Astrocyte of the cerebellum (primary cell): ENCODE measurements at regions not wholly inside any gene's neighbourhood (a gene's known extent, or its start where the extent isn't known, plus 50 kb on each side); places are given as distances from the start of the nearest gene placed in this dataset.
A peak's percentile ranks its signal among the peaks of the same experiment; 100 is the strongest.

Source experiments
- DNase-seq: peaks from one replicate; pipeline ENCODE4 v3.0.0-alpha.2; 2011; ENCODE audit warnings: low read depth
- H3K4me3 ChIP-seq: 2 replicates; pipeline ENCODE4 v1.5.1; 2011; ENCODE audit warnings: mild to moderate bottlenecking, low read depth, low read length, moderate library complexity
- CTCF ChIP-seq: IDR thresholded peaks from 2 replicates; pipeline ENCODE4 v1.5.1; 2012; ENCODE audit warnings: low read length, low read depth, moderate library complexity, mild to moderate bottlenecking; ENCODE audit errors: missing control alignments
- in situ Hi-C: cut with HindIII; loops from 2 replicates; pipeline ENCODE4 v1.10.0; 2017; ENCODE audit warnings: low sequenced_read_pairs

- DNase-seq: peak; percentile 26
- H3K4me3 ChIP-seq: no peak overlapping the region
- no peak for TF ChIP-seq CTCF
- in situ Hi-C loops: no loop called here
These were observed 211.9 kb downstream of the RBM43 start for GRCh38 chr2:151049746-151050145.

DNA sequence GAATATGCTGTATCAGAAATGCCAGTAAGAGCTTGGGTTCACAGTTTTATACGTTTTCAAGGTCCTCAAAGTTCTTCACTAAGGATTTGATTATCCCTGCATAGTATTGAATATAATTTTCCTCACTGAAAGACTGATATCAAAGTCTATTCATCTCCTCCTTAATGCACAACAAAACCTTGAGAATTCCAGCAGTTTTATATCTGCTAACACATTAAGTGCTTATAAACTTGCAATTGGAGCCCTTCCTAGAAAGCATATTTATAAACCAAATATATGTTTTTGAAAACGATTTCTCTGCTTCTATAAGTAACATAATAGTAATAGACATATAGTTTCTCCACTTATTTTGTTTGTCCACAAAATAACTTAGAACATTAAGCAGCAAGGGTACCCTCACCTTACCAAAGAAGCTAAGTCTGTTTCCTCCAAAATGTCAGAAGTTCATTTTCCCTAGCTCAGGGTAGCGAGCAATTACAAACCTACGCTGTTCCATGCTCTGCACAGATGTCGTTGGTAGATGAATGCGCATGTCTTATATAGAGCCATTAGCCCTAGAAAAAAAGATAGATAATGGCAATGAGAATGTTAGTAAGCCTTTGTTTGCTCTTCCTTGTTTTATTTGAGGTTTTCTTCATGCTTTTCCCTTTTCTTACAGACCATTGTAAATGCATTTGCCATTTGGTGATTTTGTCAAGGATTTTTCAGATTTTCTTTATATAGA lies 213.2 kb downstream of the RBM43 start:
- DNase-seq: no peak
- H3K4me3 ChIP-seq: no peak overlapping the region
- in situ Hi-C loops: no loop called here
- no peak for TF ChIP-seq CTCF

DNA sequence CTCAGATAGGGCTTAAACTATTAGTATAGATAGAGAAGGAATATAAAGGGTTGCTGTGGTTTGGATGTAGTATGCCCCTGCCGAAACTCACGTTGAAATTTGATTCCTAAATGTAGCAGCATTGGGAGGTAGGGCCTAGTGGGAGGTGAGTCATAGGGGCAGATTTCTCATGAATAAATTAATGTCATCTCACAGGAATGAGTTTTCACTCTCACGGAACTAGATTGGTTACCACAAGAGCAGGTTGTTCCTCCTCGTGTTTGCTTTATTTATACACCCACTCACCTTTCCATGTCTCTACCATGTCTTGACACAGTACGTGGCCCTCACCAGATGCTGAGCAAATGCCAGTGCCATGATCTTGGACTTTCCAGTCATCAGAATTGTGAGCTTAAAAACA lies 218.2 kb downstream of the RBM43 start:
- TF ChIP-seq CTCF: no peak
- no peak overlapping the region for H3K4me3 ChIP-seq
- peak; percentile 77 for DNase-seq
- in situ Hi-C loops: no loop called here

- no peak for TF ChIP-seq CTCF
- DNase-seq: no peak
- in situ Hi-C loops: no loop called here
- H3K4me3 ChIP-seq: no peak overlapping the region
These were observed 218.7 kb downstream of the RBM43 start for GRCh38 chr2:151042964-151043363.

- TF ChIP-seq CTCF: no peak
- DNase-seq: no peak
- no peak overlapping the region for H3K4me3 ChIP-seq
- in situ Hi-C loops: no loop called here
These were observed 221.6 kb downstream of the RBM43 start for GRCh38 chr2:151040039-151040438.

DNA sequence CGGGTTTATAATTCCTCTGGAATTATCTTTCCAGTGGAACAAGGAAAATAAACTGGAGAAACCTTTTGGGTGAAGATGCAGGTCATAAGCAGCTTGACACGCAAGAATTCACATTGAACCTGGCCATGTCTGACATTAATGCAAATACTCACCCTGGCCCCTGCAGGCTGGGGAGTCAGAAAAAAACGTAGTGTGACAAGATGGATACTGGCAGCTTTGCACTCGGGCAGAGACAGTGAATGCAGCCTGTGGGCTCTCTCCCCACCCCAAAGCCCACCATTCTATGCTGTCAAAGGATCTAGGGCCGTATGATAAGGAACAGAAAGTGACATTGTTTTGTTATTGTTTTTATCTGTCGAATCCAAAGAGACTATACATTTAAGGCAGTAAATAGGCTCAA lies 223.1 kb downstream of the RBM43 start:
- DNase-seq: no peak
- no peak for TF ChIP-seq CTCF
- H3K4me3 ChIP-seq: no peak overlapping the region
- in situ Hi-C loops: no loop called here
